ENCODE measurements at regions not wholly inside any gene's neighbourhood (a gene's known extent, or its start where the extent isn't known, plus 50 kb on each side); places are given as distances from the start of the nearest gene placed in this dataset.

- Histone ChIP-seq H3K36me3 (no peaks in the 10 kb centered on the region), H3K27me3 (no peaks in the 10 kb centered on the region), H3K4me1 (no peaks in the 10 kb centered on the region), H3K4me3 (no peak overlapping the region), H3K9me3 (no peaks in the 10 kb centered on the region), H3K27ac (no peak overlapping the region)
- TF ChIP-seq POLR2A (IDR thresholded peaks at IDR 0.05) = no peak
- TF ChIP-seq POLR2AphosphoS5 (IDR thresholded peaks at IDR 0.05) = no peak
- TF ChIP-seq, protein P1, sequence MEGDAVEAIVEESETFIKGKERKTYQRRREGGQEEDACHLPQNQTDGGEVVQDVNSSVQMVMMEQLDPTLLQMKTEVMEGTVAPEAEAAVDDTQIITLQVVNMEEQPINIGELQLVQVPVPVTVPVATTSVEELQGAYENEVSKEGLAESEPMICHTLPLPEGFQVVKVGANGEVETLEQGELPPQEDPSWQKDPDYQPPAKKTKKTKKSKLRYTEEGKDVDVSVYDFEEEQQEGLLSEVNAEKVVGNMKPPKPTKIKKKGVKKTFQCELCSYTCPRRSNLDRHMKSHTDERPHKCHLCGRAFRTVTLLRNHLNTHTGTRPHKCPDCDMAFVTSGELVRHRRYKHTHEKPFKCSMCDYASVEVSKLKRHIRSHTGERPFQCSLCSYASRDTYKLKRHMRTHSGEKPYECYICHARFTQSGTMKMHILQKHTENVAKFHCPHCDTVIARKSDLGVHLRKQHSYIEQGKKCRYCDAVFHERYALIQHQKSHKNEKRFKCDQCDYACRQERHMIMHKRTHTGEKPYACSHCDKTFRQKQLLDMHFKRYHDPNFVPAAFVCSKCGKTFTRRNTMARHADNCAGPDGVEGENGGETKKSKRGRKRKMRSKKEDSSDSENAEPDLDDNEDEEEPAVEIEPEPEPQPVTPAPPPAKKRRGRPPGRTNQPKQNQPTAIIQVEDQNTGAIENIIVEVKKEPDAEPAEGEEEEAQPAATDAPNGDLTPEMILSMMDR (IDR thresholded peaks at IDR 0.05) = no peak
- TF ChIP-seq EP300 (IDR thresholded peaks at IDR 0.05) = no peak
- DNase-seq (no peak), ATAC-seq (ENCODE audit: low FRiP score in 2 of 2) (no peak)
- 88 to 90% methylated on average over 2 to 3 of the region's 3 CpGs for WGBS, 2 donors
These were observed 295.6 kb downstream of the IRX2 start for GRCh38 chr5:2455878-2456277.

DNA sequence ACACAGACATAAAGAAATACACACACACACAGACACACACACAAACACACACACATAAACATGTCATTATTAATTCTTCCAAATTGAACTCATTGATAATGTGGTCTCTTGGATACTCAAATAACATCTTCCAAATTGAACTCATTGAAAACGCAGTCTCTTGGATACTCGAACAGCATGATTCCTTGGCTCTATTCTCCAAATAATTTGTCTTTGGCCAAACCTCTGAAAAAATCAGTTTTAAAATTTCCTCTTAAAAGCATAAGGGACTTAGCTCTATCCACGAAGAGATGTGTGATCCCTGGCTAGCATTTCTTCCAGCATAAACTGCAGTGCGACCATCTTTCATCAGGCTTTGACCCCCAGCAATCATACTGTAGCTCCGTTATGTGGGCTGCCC lies 296.6 kb downstream of the IRX2 start:
- 84 to 85% methylated on average over 5 of the region's 5 CpGs for WGBS, 2 donors
- H3K4me3 ChIP-seq = no peak overlapping the region
- H3K36me3 ChIP-seq = no peaks in the 10 kb centered on the region
- H3K9me3 ChIP-seq = no peaks in the 10 kb centered on the region
- no peaks in the 10 kb centered on the region for H3K27me3 ChIP-seq
- TF ChIP-seq EP300 (IDR thresholded peaks at IDR 0.05) = no peak
- TF ChIP-seq, protein P1 (IDR thresholded peaks at IDR 0.05) = no peak
- no peak for TF ChIP-seq POLR2AphosphoS5 (IDR thresholded peaks at IDR 0.05)
- no peak for TF ChIP-seq POLR2A (IDR thresholded peaks at IDR 0.05)
- H3K27ac ChIP-seq = no peak overlapping the region
- ATAC-seq (ENCODE audit: low FRiP score in 2 of 2) (no peak), DNase-seq (no peak)
- H3K4me1 ChIP-seq = no peaks in the 10 kb centered on the region

- DNase-seq (no peak), ATAC-seq (ENCODE audit: low FRiP score in 2 of 2) (no peak)
- Histone ChIP-seq H3K36me3 (no peaks in the 10 kb centered on the region), H3K27ac (no peak overlapping the region), H3K27me3 (no peaks in the 10 kb centered on the region), H3K4me3 (no peak overlapping the region), H3K4me1 (no peaks in the 10 kb centered on the region), H3K9me3 (no peaks in the 10 kb centered on the region)
- 28 to 77% methylated on average over 3 of the region's 3 CpGs for WGBS, 2 donors
- no peak for TF ChIP-seq EP300 (IDR thresholded peaks at IDR 0.05)
- TF ChIP-seq, protein P1 (IDR thresholded peaks at IDR 0.05) = no peak
- TF ChIP-seq POLR2AphosphoS5 (IDR thresholded peaks at IDR 0.05) = no peak
- no peak for TF ChIP-seq POLR2A (IDR thresholded peaks at IDR 0.05)
These were observed 297.7 kb downstream of the IRX2 start for GRCh38 chr5:2453781-2454180.

- Histone ChIP-seq H3K9me3 (no peaks in the 10 kb centered on the region), H3K4me3 (no peak overlapping the region), H3K36me3 (no peaks in the 10 kb centered on the region), H3K4me1 (no peaks in the 10 kb centered on the region), H3K27me3 (no peaks in the 10 kb centered on the region), H3K27ac (no peak overlapping the region)
- ATAC-seq (ENCODE audit: low FRiP score in 2 of 2) (no peak), DNase-seq (no peak)
- TF ChIP-seq EP300 (IDR thresholded peaks at IDR 0.05) (no peak), POLR2AphosphoS5 (IDR thresholded peaks at IDR 0.05) (no peak), POLR2A (IDR thresholded peaks at IDR 0.05) (no peak)
- TF ChIP-seq, protein P1 (IDR thresholded peaks at IDR 0.05) = no peak
These were observed 300.4 kb downstream of the IRX2 start for GRCh38 chr5:2451100-2451499.

DNA sequence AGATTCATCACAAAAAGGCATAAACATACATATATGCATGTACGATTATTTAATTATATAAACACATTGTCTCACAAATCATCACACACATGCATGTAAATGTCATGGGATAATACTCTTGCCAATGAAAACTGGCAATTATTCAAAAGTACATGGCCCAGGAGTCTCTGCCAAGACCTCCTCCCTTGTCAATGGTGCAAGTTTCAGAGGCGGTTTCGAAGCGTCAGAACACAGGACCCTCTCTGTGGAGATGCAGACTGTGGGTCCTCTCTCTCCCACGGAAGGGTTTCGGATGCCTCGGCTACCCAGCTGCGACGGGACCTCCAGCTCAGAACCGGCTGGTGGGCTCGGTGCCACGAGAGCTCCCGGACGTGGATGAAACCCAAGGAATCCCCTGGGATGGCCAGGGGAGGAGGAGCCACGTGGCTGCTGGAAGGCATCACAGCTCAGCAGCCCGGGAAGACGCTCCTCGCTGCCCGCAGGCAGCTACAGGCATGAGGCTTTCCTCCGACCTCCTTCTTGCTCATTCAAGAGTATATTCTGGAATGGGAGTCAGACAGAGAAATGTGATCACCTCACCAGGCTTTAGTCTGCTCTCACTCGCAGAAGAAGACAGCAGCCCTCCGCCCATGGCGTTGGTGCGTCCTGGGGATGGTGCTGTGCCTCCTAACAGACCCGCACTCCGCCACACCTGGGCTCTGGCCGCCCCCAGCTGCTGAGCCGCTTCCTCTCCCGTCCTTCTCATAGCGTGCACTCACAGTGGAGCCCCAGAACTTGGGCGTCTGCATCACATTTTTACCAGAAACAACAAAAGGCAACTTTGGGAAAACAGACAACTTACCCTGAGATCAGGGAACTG lies 308.8 kb downstream of the IRX2 start:
- ATAC-seq (ENCODE audit: low FRiP score in 2 of 2) = no peak
- Histone ChIP-seq H3K27me3 (no peaks in the 10 kb centered on the region), H3K9me3 (no peaks in the 10 kb centered on the region), H3K36me3 (no peaks in the 10 kb centered on the region), H3K27ac (no peak overlapping the region), H3K4me1 (no peaks in the 10 kb centered on the region), H3K4me3 (no peak overlapping the region)
- 88 to 89% methylated on average over 17 to 30 of the region's 31 CpGs for WGBS, 2 donors
- no peak for TF ChIP-seq EP300 (IDR thresholded peaks at IDR 0.05)
- no peak for TF ChIP-seq POLR2A (IDR thresholded peaks at IDR 0.05)
- TF ChIP-seq, protein P1 (IDR thresholded peaks at IDR 0.05) = no peak
- no peak for TF ChIP-seq POLR2AphosphoS5 (IDR thresholded peaks at IDR 0.05)
- peak in 1 of 2 donors; percentile 62 for DNase-seq
